ENCODE measurements at regions not wholly inside any gene's neighbourhood (a gene's known extent, or its start where the extent isn't known, plus 50 kb on each side); places are given as distances from the start of the nearest gene placed in this dataset.
A peak's percentile ranks its signal among the peaks of the same experiment; 100 is the strongest.

DNA sequence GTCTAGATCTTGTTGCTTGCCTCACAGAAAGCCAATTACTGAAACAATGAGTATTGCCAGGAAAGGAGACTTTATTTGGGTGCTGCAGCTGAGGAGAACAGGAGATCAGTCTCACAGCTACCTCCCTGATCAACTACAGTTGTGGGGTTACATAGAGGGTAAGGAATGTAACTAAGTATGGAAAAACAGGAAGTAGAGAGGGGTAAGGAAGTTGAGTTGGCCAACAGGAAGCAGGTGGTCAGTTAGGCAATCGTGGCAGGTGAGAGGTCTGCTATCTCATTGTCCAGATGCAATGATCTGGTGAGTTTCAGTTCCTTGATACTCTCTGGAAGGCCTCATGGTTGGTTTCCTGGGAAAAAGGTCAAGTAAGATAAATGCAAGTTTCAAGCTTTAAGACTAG lies 333.1 kb upstream of the GOT2 start:
- TF ChIP-seq TAF1 (IDR thresholded peaks at IDR 0.05; ENCODE audit: borderline replicate concordance, insufficient read depth, low read length) (no peak), FOXP2 (optimal IDR thresholded peaks at IDR 0.05; ENCODE audit: borderline replicate concordance, extremely low read depth, extremely low read length, insufficient read depth) (no peak), SIN3A (IDR thresholded peaks at IDR 0.05; ENCODE audit: borderline replicate concordance, insufficient read depth, low read length) (no peak), POLR2AphosphoS5 (IDR thresholded peaks at IDR 0.05; ENCODE audit: low read depth, low read length) (no peak)
- TF ChIP-seq, protein P1, sequence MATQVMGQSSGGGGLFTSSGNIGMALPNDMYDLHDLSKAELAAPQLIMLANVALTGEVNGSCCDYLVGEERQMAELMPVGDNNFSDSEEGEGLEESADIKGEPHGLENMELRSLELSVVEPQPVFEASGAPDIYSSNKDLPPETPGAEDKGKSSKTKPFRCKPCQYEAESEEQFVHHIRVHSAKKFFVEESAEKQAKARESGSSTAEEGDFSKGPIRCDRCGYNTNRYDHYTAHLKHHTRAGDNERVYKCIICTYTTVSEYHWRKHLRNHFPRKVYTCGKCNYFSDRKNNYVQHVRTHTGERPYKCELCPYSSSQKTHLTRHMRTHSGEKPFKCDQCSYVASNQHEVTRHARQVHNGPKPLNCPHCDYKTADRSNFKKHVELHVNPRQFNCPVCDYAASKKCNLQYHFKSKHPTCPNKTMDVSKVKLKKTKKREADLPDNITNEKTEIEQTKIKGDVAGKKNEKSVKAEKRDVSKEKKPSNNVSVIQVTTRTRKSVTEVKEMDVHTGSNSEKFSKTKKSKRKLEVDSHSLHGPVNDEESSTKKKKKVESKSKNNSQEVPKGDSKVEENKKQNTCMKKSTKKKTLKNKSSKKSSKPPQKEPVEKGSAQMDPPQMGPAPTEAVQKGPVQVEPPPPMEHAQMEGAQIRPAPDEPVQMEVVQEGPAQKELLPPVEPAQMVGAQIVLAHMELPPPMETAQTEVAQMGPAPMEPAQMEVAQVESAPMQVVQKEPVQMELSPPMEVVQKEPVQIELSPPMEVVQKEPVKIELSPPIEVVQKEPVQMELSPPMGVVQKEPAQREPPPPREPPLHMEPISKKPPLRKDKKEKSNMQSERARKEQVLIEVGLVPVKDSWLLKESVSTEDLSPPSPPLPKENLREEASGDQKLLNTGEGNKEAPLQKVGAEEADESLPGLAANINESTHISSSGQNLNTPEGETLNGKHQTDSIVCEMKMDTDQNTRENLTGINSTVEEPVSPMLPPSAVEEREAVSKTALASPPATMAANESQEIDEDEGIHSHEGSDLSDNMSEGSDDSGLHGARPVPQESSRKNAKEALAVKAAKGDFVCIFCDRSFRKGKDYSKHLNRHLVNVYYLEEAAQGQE (IDR thresholded peaks at IDR 0.05; ENCODE audit: insufficient read depth in 1 of 2, low read depth in 2 of 2, low read length in 2 of 2): no peak

DNA sequence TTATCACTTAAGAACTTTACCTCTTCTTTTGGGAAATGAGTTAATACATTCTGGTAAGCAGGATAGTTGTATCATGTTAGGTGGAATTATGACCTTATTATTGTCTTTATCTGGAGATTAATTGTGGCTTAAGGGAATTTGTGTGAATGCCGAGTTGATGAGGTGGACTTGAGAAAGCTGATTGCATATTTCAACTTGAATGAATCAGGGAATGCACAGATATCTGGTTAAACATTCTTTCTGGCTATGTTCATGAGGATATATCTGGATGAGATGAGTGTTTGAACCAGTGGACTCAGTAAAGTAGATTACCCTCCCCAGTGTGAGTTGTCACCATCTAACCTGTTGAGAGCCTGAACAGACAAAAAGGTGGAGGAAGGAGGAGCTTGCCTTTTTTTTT lies 326.1 kb upstream of the GOT2 start:
- no peak for TF ChIP-seq FOXP2 (optimal IDR thresholded peaks at IDR 0.05; ENCODE audit: borderline replicate concordance, extremely low read depth, extremely low read length, insufficient read depth)
- TF ChIP-seq, protein P1 (IDR thresholded peaks at IDR 0.05; ENCODE audit: insufficient read depth in 1 of 2, low read depth in 2 of 2, low read length in 2 of 2): no peak
- no peak for TF ChIP-seq POLR2AphosphoS5 (IDR thresholded peaks at IDR 0.05; ENCODE audit: low read depth, low read length)
- TF ChIP-seq TAF1 (IDR thresholded peaks at IDR 0.05; ENCODE audit: borderline replicate concordance, insufficient read depth, low read length): no peak
- no peak for TF ChIP-seq SIN3A (IDR thresholded peaks at IDR 0.05; ENCODE audit: borderline replicate concordance, insufficient read depth, low read length)

DNA sequence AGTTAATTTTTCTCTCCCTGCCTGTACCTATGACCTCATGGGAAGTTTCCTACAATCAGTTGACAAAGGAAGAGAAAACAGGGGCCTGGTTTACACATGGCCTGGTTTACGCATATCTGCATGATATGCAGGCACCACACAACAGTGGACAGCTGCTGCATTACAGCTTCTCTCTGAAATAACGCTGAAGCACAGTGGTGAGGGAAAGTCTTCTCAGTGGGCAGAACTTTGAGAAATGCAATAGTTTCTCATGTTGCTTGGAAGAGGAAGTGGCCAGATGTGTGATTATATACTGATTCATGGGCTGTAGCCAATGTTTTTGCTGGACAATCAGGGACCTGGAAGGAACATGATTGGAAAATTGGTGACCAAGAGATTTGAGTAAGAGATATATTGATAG lies 324.1 kb upstream of the GOT2 start:
- TF ChIP-seq, protein P1 (IDR thresholded peaks at IDR 0.05; ENCODE audit: insufficient read depth in 1 of 2, low read depth in 2 of 2, low read length in 2 of 2): peak in 1 of 2 experiments; percentile 32; a peak in 1 of 4 replicates
- no peak for TF ChIP-seq TAF1 (IDR thresholded peaks at IDR 0.05; ENCODE audit: borderline replicate concordance, insufficient read depth, low read length)
- no peak for TF ChIP-seq FOXP2 (optimal IDR thresholded peaks at IDR 0.05; ENCODE audit: borderline replicate concordance, extremely low read depth, extremely low read length, insufficient read depth)

DNA sequence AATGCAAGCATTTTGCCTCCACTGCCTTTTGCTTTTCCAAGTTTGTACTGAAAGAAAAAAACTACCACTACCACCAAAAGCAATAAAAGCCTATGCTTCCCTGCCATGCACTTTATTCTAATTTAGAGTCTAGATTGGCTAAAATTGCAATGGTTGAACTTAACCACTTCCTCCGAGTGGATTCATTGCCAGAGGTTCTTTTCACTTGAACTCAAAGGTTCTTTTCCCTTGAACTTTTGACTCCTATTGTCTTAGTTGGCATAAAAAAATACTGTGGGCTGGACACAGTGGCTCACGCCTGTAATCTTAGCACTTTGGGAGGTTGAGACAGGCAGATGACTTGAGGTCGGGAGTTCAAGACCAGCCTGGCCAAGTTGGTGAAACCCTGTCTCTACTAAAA lies 319.8 kb upstream of the GOT2 start:
- TF ChIP-seq POLR2AphosphoS5 (IDR thresholded peaks at IDR 0.05; ENCODE audit: low read depth, low read length): no peak
- no peak for TF ChIP-seq FOXP2 (optimal IDR thresholded peaks at IDR 0.05; ENCODE audit: borderline replicate concordance, extremely low read depth, extremely low read length, insufficient read depth)
- TF ChIP-seq, protein P1 (IDR thresholded peaks at IDR 0.05; ENCODE audit: insufficient read depth in 1 of 2, low read depth in 2 of 2, low read length in 2 of 2): no peak
- no peak for TF ChIP-seq SIN3A (IDR thresholded peaks at IDR 0.05; ENCODE audit: borderline replicate concordance, insufficient read depth, low read length)
- no peak for TF ChIP-seq TAF1 (IDR thresholded peaks at IDR 0.05; ENCODE audit: borderline replicate concordance, insufficient read depth, low read length)

DNA sequence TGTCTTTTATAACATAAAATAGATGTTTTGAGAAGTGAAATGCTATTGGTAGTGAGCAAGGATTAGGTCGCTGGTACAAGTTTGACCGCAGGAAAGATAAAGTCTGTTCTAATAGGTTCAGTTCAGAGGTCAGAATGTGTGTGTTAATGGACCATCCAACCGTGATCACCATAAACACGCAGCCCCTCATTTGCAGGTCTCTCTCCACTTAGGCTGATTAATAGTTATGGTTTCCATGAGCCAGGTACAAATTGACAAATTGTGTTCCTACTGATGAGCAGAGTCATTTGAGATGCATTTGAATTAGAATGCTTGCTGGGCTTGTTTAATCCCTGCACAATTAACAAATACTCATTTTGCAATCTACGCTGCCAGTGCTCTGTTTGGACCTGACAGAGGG lies 318.1 kb upstream of the GOT2 start:
- TF ChIP-seq TAF1 (IDR thresholded peaks at IDR 0.05; ENCODE audit: borderline replicate concordance, insufficient read depth, low read length) (no peak), FOXP2 (optimal IDR thresholded peaks at IDR 0.05; ENCODE audit: borderline replicate concordance, extremely low read depth, extremely low read length, insufficient read depth) (no peak), SIN3A (IDR thresholded peaks at IDR 0.05; ENCODE audit: borderline replicate concordance, insufficient read depth, low read length) (no peak), POLR2AphosphoS5 (IDR thresholded peaks at IDR 0.05; ENCODE audit: low read depth, low read length) (no peak)
- TF ChIP-seq, protein P1 (IDR thresholded peaks at IDR 0.05; ENCODE audit: insufficient read depth in 1 of 2, low read depth in 2 of 2, low read length in 2 of 2): no peak

All from PFSK-1 (cell line).